PC-3 (cell line): ENCODE measurements at regions not wholly inside any gene's neighbourhood (a gene's known extent, or its start where the extent isn't known, plus 50 kb on each side); places are given as distances from the start of the nearest gene placed in this dataset.
A peak's percentile ranks its signal among the peaks of the same experiment; 100 is the strongest.
"Not testable (repeated sequence)": the region's sequence is repeated elsewhere in the genome, so short reads cannot be mapped to it uniquely, and the experiment has no call there.

ENCODE experiments used
- ATAC-seq: fragments of 200-7000 bp; cut with Tn5 transposase; 2 replicates; pipeline ENCODE4 v1.9.1; 2020; ENCODE audit warnings: mild to moderate bottlenecking, moderate library complexity
- BruUV-seq: library from RNA; stranded (reverse); fragments of 400-500 nt; replicated peaks from 2 replicates; lab custom pipeline; 2021; lab: Mats Ljungman, UMichigan
- CTCF ChIA-PET: fragments of 300-600 bp; sonication (Branson Sonifier 250); formaldehyde crosslinking; loops from one replicate; lab custom pipeline; 2022; ENCODE audit warnings: antibody characterized with exemption; lab: Charles Lee
- POLR2A ChIA-PET: fragments of 300-600 bp; sonication (Branson Sonifier 250); formaldehyde crosslinking; loops from one replicate; lab custom pipeline; 2022; ENCODE audit warnings: antibody characterized with exemption; ENCODE audit not compliant: unreplicated experiment; lab: Charles Lee
- DNase-seq: peaks from one replicate; pipeline ENCODE4 v3.0.0-alpha.2; 2015
- H2AFZ ChIP-seq: fragments of 300-600 bp; sonication (generic); 2 replicates; pipeline ENCODE4 v1.6.0; 2016; ENCODE audit warnings: antibody characterized with exemption, low read length
- H3F3A ChIP-seq: fragments of 300-600 bp; sonication (generic); one replicate; pipeline ENCODE4 v1.6.0; 2017; ENCODE audit warnings: antibody characterized with exemption, low read length, control low read depth, mild to moderate bottlenecking; ENCODE audit not compliant: unreplicated experiment
- H3K27ac ChIP-seq: fragments of 300-600 bp; sonication (generic); 2 replicates; pipeline ENCODE4 v1.5.1; 2016; ENCODE audit warnings: mild to moderate bottlenecking, low read length
- H3K27me3 ChIP-seq: fragments of 300-600 bp; sonication (generic); 2 replicates; pipeline ENCODE4 v1.6.1; 2016; ENCODE audit warnings: low read length, mixed read lengths
- H3K36me3 ChIP-seq: fragments of 300-600 bp; sonication (generic); 2 replicates; pipeline ENCODE4 v1.6.1; 2016; ENCODE audit warnings: low read depth, mixed run types, low read length, mixed read lengths
- H3K4me1 ChIP-seq: fragments of 300-600 bp; sonication (generic); 2 replicates; pipeline ENCODE4 v1.5.1; 2016; ENCODE audit warnings: low read length; ENCODE audit not compliant: insufficient read depth
- H3K4me2 ChIP-seq: fragments of 300-600 bp; sonication (generic); 2 replicates; pipeline ENCODE4 v1.6.0; 2016; ENCODE audit warnings: low read length
- H3K4me3 ChIP-seq: fragments of 300-600 bp; sonication (generic); 2 replicates; pipeline ENCODE4 v1.5.1; 2016; ENCODE audit warnings: mild to moderate bottlenecking, low read length, mixed read lengths
- H3K79me2 ChIP-seq: fragments of 300-600 bp; sonication (generic); 2 replicates; pipeline ENCODE4 v1.6.1; 2017; ENCODE audit warnings: low read length, mixed read lengths
- H3K9ac ChIP-seq: fragments of 300-600 bp; sonication (generic); 2 replicates; pipeline ENCODE4 v1.6.0; 2016; ENCODE audit warnings: mild to moderate bottlenecking, low read length
- H3K9me2 ChIP-seq: fragments of 300-600 bp; sonication (generic); replicated peaks from 2 replicates; pipeline ENCODE4 v1.6.1; 2016; ENCODE audit warnings: mixed run types, low read length, mixed read lengths
- H3K9me3 ChIP-seq: fragments of 300-600 bp; sonication (generic); 2 replicates; pipeline ENCODE4 v1.6.1; 2016; ENCODE audit warnings: low read length, mixed read lengths
- H4K20me1 ChIP-seq: fragments of 300-600 bp; sonication (generic); 2 replicates; pipeline ENCODE4 v1.6.1; 2016; ENCODE audit warnings: low read length, mixed read lengths
- EZH2 ChIP-seq: fragments of 300-600 bp; sonication (generic); IDR thresholded peaks from one replicate; pipeline ENCODE4 v1.6.1; 2017; ENCODE audit warnings: antibody characterized with exemption, mild to moderate bottlenecking, low read length; ENCODE audit not compliant: unreplicated experiment
- EZH2phosphoT487 ChIP-seq: fragments of 300-600 bp; sonication (generic); IDR thresholded peaks from 2 replicates; pipeline ENCODE4 v1.6.1; 2018; ENCODE audit warnings: mild to moderate bottlenecking, antibody characterized with exemption, low read length, borderline replicate concordance
- intact Hi-C: fragments of 100-400 bp; cut with micrococcal nuclease; formaldehyde crosslinking; loops from 2 replicates; pipeline ENCODE4 v1.9.0; 2023
- TF ChIP-seq, protein P1 (sequence below): fragments of 300-600 bp; sonication (generic); conservative IDR thresholded peaks from 2 replicates; pipeline ENCODE4 v1.5.1; 2017; ENCODE audit warnings: antibody characterized with exemption, low read depth, mild to moderate bottlenecking, low read length

DNA sequence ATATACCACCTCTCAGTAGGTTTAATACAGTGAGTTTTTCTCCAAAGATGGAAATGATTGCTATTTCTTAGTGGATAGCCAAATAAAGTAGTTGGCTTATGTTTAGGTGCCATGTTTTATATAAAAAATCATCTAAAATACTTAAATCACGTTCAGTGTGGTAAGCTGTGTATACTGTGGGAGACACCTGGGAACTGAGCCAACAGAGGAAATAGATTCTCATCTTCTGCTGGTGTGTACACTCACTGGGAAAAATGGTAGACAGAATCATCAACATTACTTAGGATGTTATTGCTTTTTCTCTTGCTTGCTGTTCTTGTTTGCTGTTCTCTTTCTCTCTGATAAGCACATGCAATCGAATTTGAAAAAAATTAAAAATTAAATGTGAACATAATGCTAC, 112.6 kb upstream of the MB21D2 start:
- no peaks in the 10 kb centered on the region for H3K9me2 ChIP-seq
- no peaks in the 10 kb centered on the region for H3K36me3 ChIP-seq
- H3K4me2 ChIP-seq: no peak overlapping the region
- H3K4me3 ChIP-seq: no peak overlapping the region
- H3F3A ChIP-seq: no peaks in the 10 kb centered on the region
- no peaks in the 10 kb centered on the region for H3K79me2 ChIP-seq
- H3K27ac ChIP-seq: no peak overlapping the region
- TF ChIP-seq, protein P1, sequence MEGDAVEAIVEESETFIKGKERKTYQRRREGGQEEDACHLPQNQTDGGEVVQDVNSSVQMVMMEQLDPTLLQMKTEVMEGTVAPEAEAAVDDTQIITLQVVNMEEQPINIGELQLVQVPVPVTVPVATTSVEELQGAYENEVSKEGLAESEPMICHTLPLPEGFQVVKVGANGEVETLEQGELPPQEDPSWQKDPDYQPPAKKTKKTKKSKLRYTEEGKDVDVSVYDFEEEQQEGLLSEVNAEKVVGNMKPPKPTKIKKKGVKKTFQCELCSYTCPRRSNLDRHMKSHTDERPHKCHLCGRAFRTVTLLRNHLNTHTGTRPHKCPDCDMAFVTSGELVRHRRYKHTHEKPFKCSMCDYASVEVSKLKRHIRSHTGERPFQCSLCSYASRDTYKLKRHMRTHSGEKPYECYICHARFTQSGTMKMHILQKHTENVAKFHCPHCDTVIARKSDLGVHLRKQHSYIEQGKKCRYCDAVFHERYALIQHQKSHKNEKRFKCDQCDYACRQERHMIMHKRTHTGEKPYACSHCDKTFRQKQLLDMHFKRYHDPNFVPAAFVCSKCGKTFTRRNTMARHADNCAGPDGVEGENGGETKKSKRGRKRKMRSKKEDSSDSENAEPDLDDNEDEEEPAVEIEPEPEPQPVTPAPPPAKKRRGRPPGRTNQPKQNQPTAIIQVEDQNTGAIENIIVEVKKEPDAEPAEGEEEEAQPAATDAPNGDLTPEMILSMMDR: no peak
- TF ChIP-seq EZH2phosphoT487: no peak
- TF ChIP-seq EZH2: no peak
- H3K27me3 ChIP-seq: no peaks in the 10 kb centered on the region
- CTCF ChIA-PET: no interaction called here
- no peaks in the 10 kb centered on the region for H4K20me1 ChIP-seq
- intact Hi-C loops: no loop called here
- no peak overlapping the region for H2AFZ ChIP-seq
- peaks cover 11% of the 10 kb centered on the region; the same call in 1 of the 2 replicates for H3K4me1 ChIP-seq
- H3K9me3 ChIP-seq: no peaks in the 10 kb centered on the region
- DNase-seq (peak; percentile 41), ATAC-seq (peak; percentile 46; the same call in 1 of the 2 replicates)
- no TSS peak for BruUV-seq
- H3K9ac ChIP-seq: no peak overlapping the region
- POLR2A ChIA-PET: no interaction called here

DNA sequence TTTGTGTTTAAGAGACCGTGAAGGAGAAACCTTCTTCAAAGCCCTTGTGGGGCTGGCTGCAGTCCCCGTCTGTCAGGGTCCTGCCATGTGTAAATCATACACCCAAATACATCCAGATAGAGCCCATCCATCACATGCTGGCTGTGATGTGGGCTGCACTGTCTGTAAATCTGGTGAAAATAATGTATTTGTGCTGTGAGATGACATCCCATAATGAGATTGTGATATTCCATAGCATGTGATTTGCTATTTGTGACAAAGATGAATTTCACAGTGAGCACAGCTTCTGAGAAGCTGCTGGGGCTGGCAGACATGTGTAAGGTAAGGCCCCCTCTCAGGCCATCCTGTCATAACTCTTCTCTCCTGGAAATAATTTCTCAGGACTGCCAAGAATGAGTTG, 114.3 kb upstream of the MB21D2 start:
- Histone ChIP-seq H3K27me3 (no peaks in the 10 kb centered on the region), H3K9me2 (no peaks in the 10 kb centered on the region), H2AFZ (no peak overlapping the region), H3K36me3 (no peaks in the 10 kb centered on the region), H3K9me3 (no peaks in the 10 kb centered on the region), H3K4me3 (no peak overlapping the region), H3K4me1 (peaks cover 11% of the 10 kb centered on the region; the same call in 1 of the 2 replicates), H3K9ac (no peak overlapping the region), H3K4me2 (no peak overlapping the region), H3K79me2 (no peaks in the 10 kb centered on the region), H3K27ac (no peak overlapping the region), H3F3A (no peaks in the 10 kb centered on the region), H4K20me1 (no peaks in the 10 kb centered on the region)
- TF ChIP-seq EZH2phosphoT487: no peak
- TF ChIP-seq, protein P1: no peak
- TF ChIP-seq EZH2: no peak
- intact Hi-C loops: no loop called here
- ChIA-PET POLR2A (no interaction called here), CTCF (no interaction called here)
- no TSS peak for BruUV-seq
- no peak for DNase-seq
- ATAC-seq: no peak

DNA sequence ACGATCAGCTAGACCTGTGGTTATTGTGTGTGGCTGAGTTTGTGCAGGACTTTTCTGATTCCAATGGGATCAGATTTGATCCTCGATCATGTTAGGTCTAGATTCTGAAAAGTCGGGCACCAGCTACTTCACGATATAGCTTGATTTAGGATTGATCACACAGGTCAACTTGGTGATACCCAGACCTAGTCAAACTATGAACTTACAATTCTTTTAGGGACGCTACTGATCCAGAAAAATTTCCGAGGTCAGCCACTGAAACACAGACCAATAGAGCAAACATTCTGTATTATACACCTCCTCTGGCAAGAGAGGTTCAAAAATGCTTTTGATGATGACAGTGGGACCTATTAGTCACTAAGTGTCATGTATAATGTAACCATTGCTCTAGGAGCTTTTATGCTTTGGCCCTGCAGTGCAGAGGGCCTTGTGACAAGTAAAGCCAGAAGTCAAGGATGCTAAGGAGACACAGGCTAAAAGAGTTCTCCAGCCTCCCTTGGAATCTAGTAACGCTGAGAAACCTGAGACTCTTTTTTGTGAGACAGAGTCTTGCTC, 115.6 kb upstream of the MB21D2 start:
- H3K9me3 ChIP-seq: no peaks in the 10 kb centered on the region
- ATAC-seq (no peak), DNase-seq (no peak)
- no peak overlapping the region for H3K4me3 ChIP-seq
- intact Hi-C loops: no loop called here
- H3K9ac ChIP-seq: no peak overlapping the region
- no peaks in the 10 kb centered on the region for H3F3A ChIP-seq
- no peaks in the 10 kb centered on the region for H3K36me3 ChIP-seq
- TF ChIP-seq, protein P1: no peak
- no peak for TF ChIP-seq EZH2
- TF ChIP-seq EZH2phosphoT487: no peak
- H3K4me1 ChIP-seq: peaks cover 11% of the 10 kb centered on the region; the same call in 1 of the 2 replicates
- H3K4me2 ChIP-seq: no peak overlapping the region
- H2AFZ ChIP-seq: no peak overlapping the region
- no peaks in the 10 kb centered on the region for H3K9me2 ChIP-seq
- ChIA-PET POLR2A (no interaction called here), CTCF (no interaction called here)
- H4K20me1 ChIP-seq: no peaks in the 10 kb centered on the region
- no TSS peak for BruUV-seq
- H3K27me3 ChIP-seq: no peaks in the 10 kb centered on the region
- H3K27ac ChIP-seq: no peak overlapping the region
- no peaks in the 10 kb centered on the region for H3K79me2 ChIP-seq

DNA sequence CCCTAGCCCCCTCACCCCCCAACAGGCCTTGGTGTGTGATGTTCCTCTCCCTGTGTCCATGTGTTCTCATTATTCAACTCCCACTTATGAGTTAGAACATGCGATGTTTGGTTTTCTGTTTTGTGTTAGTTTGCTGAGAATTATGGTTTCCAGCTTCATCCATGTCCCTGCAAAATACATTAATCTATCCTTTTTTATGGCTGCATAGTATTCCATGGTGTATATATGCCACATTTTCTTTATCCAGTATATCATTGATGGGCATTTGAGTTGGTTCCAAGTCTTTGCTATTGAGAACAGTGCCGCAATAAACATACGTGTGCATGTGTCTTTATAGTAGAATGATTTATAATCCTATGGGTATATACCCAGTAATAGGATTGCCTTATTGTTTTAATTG, 120.2 kb upstream of the MB21D2 start:
- H3K4me2 ChIP-seq, H3K9me3 ChIP-seq, H3K9me2 ChIP-seq, ATAC-seq, CTCF ChIA-PET, H3K4me1 ChIP-seq, POLR2A ChIA-PET, H3K9ac ChIP-seq, H3K27me3 ChIP-seq, intact Hi-C loops, H4K20me1 ChIP-seq, H3K27ac ChIP-seq, H2AFZ ChIP-seq, BruUV-seq, DNase-seq, H3K79me2 ChIP-seq, H3K36me3 ChIP-seq, H3K4me3 ChIP-seq, H3F3A ChIP-seq: not testable (repeated sequence)
